ENCODE measurements at regions not wholly inside any gene's neighbourhood (a gene's known extent, or its start where the extent isn't known, plus 50 kb on each side); places are given as distances from the start of the nearest gene placed in this dataset.
"Not testable (repeated sequence)": the region's sequence is repeated elsewhere in the genome, so short reads cannot be mapped to it uniquely, and the experiment has no call there.

- H3K27ac ChIP-seq; intact Hi-C loops (cut with DNase I); H3K9me3 ChIP-seq; ATAC-seq; H3K4me3 ChIP-seq; H3K36me3 ChIP-seq; H3K4me1 ChIP-seq; H3K27me3 ChIP-seq: not testable (repeated sequence)
- DNase-seq = peak; percentile 4 to 9
- 91 to 93% methylated on average over 9 to 14 of the region's 16 CpGs for WGBS, 2 donors
Measured at GRCh38 chr14:19267636-19268035, 166.5 kb downstream of the POTEG start.

- H3K27ac ChIP-seq; intact Hi-C loops (cut with DNase I); H3K27me3 ChIP-seq; H3K36me3 ChIP-seq; H3K9me3 ChIP-seq; H3K4me3 ChIP-seq; DNase-seq; H3K4me1 ChIP-seq: not testable (repeated sequence)
- ATAC-seq = peak in 4 of 8 donors; percentile 17 to 53 (median 31)
- 82% methylated on average over 3 of the region's 21 CpGs; no CpG with 5 or more reads in 1 of the 2 donors for WGBS, 2 donors
Measured at GRCh38 chr14:19268047-19268627, 166.0 kb downstream of the POTEG start.

- ATAC-seq = peak in 1 of 8 donors; percentile 22
- WGBS, 2 donors = no CpG with 5 or more reads among the region's 1 CpG
Measured at GRCh38 chr14:19272235-19272634, 161.9 kb downstream of the POTEG start.

GRCh38 chr14:19289669-19290068 is 144.5 kb downstream of the POTEG start:
- H3K4me1 ChIP-seq = not testable (repeated sequence)

More at GRCh38 chr14:19272235-19272634, 161.9 kb downstream of the POTEG start:
- H3K4me1 ChIP-seq; H3K36me3 ChIP-seq; intact Hi-C loops (cut with DNase I); DNase-seq; H3K27me3 ChIP-seq; H3K4me3 ChIP-seq; H3K27ac ChIP-seq; H3K9me3 ChIP-seq: not testable (repeated sequence)

GRCh38 chr14:19300243-19300642 is 133.9 kb downstream of the POTEG start:
- WGBS, 2 donors = 56 to 78% methylated on average over 6 to 11 of the region's 28 CpGs
- ATAC-seq = peak in 3 of 8 donors; percentile 25 to 60 (median 27)

More at GRCh38 chr14:19289669-19290068, 144.5 kb downstream of the POTEG start:
- ATAC-seq; intact Hi-C loops (cut with DNase I); H3K27ac ChIP-seq; DNase-seq; H3K4me3 ChIP-seq; H3K9me3 ChIP-seq; H3K27me3 ChIP-seq; H3K36me3 ChIP-seq: not testable (repeated sequence)
- 79 to 86% methylated on average over 3 of the region's 3 CpGs for WGBS, 2 donors

GRCh38 chr14:19300838-19301237 is 133.3 kb downstream of the POTEG start:
- 59 to 65% methylated on average over 18 of the region's 30 CpGs for WGBS, 2 donors
- ATAC-seq, DNase-seq: not testable (repeated sequence)

More at GRCh38 chr14:19300243-19300642, 133.9 kb downstream of the POTEG start:
- H3K36me3 ChIP-seq; H3K4me1 ChIP-seq; H3K27ac ChIP-seq; intact Hi-C loops (cut with DNase I); H3K4me3 ChIP-seq; H3K27me3 ChIP-seq; DNase-seq; H3K9me3 ChIP-seq: not testable (repeated sequence)

GRCh38 chr14:19303844-19304243 is 130.3 kb downstream of the POTEG start:
- H3K4me1 ChIP-seq; H3K27ac ChIP-seq; H3K36me3 ChIP-seq; intact Hi-C loops (cut with DNase I); H3K27me3 ChIP-seq; H3K4me3 ChIP-seq; H3K9me3 ChIP-seq; ATAC-seq; DNase-seq: not testable (repeated sequence)
- WGBS, 2 donors = 76 to 89% methylated on average over 2 of the region's 4 CpGs

More at GRCh38 chr14:19300838-19301237, 133.3 kb downstream of the POTEG start:
- H3K4me3 ChIP-seq; H3K4me1 ChIP-seq; H3K36me3 ChIP-seq; H3K9me3 ChIP-seq; intact Hi-C loops (cut with DNase I); H3K27ac ChIP-seq; H3K27me3 ChIP-seq: not testable (repeated sequence)

- H3K27ac ChIP-seq; H3K4me1 ChIP-seq; intact Hi-C loops (cut with DNase I); H3K27me3 ChIP-seq; H3K36me3 ChIP-seq; DNase-seq; H3K4me3 ChIP-seq; H3K9me3 ChIP-seq: not testable (repeated sequence)
- no CpG with 5 or more reads among the region's 1 CpG for WGBS, 2 donors
- peak in 2 of 8 donors; percentile 17 to 37 for ATAC-seq
Measured at GRCh38 chr14:19304442-19304841, 129.7 kb downstream of the POTEG start.

- H3K36me3 ChIP-seq; H3K4me3 ChIP-seq; ATAC-seq; H3K4me1 ChIP-seq; H3K27ac ChIP-seq; H3K9me3 ChIP-seq; intact Hi-C loops (cut with DNase I); DNase-seq; H3K27me3 ChIP-seq: not testable (repeated sequence)
- WGBS, 2 donors = 18 to 36% methylated on average over 1 of the region's 2 CpGs
Measured at GRCh38 chr14:19304918-19305317, 129.2 kb downstream of the POTEG start.

GRCh38 chr14:19305776-19306175 is 128.4 kb downstream of the POTEG start:
- DNase-seq; H3K27me3 ChIP-seq; H3K9me3 ChIP-seq; H3K4me3 ChIP-seq; H3K4me1 ChIP-seq; H3K27ac ChIP-seq; intact Hi-C loops (cut with DNase I); H3K36me3 ChIP-seq: not testable (repeated sequence)
- WGBS, 2 donors = 35 to 50% methylated on average over 1 of the region's 3 CpGs
- peak in 1 of 8 donors; percentile 32 for ATAC-seq

- intact Hi-C loops (cut with DNase I); ATAC-seq; H3K36me3 ChIP-seq; H3K9me3 ChIP-seq; H3K4me1 ChIP-seq; H3K27me3 ChIP-seq; H3K27ac ChIP-seq; H3K4me3 ChIP-seq; DNase-seq: not testable (repeated sequence)
- WGBS, 2 donors = no CpG with 5 or more reads among the region's 5 CpGs
Measured at GRCh38 chr14:19306405-19306804, 127.7 kb downstream of the POTEG start.

Measured in heart right ventricle (tissue), 16 donors.